AG09309 (cell line): ENCODE measurements at regions not wholly inside any gene's neighbourhood (a gene's known extent, or its start where the extent isn't known, plus 50 kb on each side); places are given as distances from the start of the nearest gene placed in this dataset.

Source experiments
- DNase-seq: peaks from one replicate; pipeline ENCODE4 v3.0.0-alpha.2; 2010; ENCODE audit warnings: low read depth
- H3K4me3 ChIP-seq: 2 replicates; pipeline ENCODE4 v1.5.1; 2011; ENCODE audit warnings: mild to moderate bottlenecking, low read depth, low read length, moderate library complexity; ENCODE audit not compliant: control insufficient read depth
- CTCF ChIP-seq: IDR thresholded peaks from 2 replicates; pipeline ENCODE4 v1.5.1; 2011; ENCODE audit warnings: mild to moderate bottlenecking, low read depth, low read length, inconsistent platforms; ENCODE audit not compliant: insufficient read depth, control insufficient read depth; ENCODE audit errors: missing control alignments

- H3K4me3 ChIP-seq: no peak overlapping the region
- TF ChIP-seq CTCF: no peak
- no peak for DNase-seq
These were observed 109.7 kb upstream of the MDGA2 start for GRCh38 chr14:47785058-47785457.

- no peak for TF ChIP-seq CTCF
- DNase-seq: no peak
- no peak overlapping the region for H3K4me3 ChIP-seq
These were observed 103.2 kb upstream of the MDGA2 start for GRCh38 chr14:47778631-47779030.

- DNase-seq: no peak
- TF ChIP-seq CTCF: no peak
These were observed 97.2 kb upstream of the MDGA2 start for GRCh38 chr14:47772652-47773051.

GRCh38 chr14:47763188-47763854 is 87.9 kb upstream of the MDGA2 start:
- no peak overlapping the region for H3K4me3 ChIP-seq
- no peak for TF ChIP-seq CTCF
- no peak for DNase-seq

More at GRCh38 chr14:47772652-47773051, 97.2 kb upstream of the MDGA2 start:
- H3K4me3 ChIP-seq: no peak overlapping the region

GRCh38 chr14:47746986-47747385 is 71.6 kb upstream of the MDGA2 start:
- no peak for TF ChIP-seq CTCF
- no peak for DNase-seq
- H3K4me3 ChIP-seq: no peak overlapping the region

GRCh38 chr14:47744155-47744554 is 68.8 kb upstream of the MDGA2 start:
- H3K4me3 ChIP-seq: no peak overlapping the region
- no peak for TF ChIP-seq CTCF
- DNase-seq: no peak

- H3K4me3 ChIP-seq: no peak overlapping the region
- TF ChIP-seq CTCF: no peak
- DNase-seq: no peak
These were observed 64.1 kb upstream of the MDGA2 start for GRCh38 chr14:47739541-47739940.
